H1 (cell line): ENCODE measurements at regions not wholly inside any gene's neighbourhood (a gene's known extent, or its start where the extent isn't known, plus 50 kb on each side); places are given as distances from the start of the nearest gene placed in this dataset.

Experiments used
- CTCF ChIA-PET: fragments of 300-600 bp; sonication (Branson Sonifier 250); formaldehyde crosslinking; loops from one replicate; lab custom pipeline; 2021; ENCODE audit not compliant: partially characterized antibody; lab: Charles Lee
- POLR2A ChIA-PET: fragments of 300-600 bp; sonication (Branson Sonifier 250); formaldehyde crosslinking; loops from one replicate; lab custom pipeline; 2021; ENCODE audit warnings: inconsistent platforms; ENCODE audit not compliant: partially characterized antibody; lab: Charles Lee
- DNase-seq, 2 experiments: peaks; one replicate each; pipeline versions ENCODE4 v3.0.0 to v3.0.0-alpha.2; 2010 to 2022; ENCODE audit warnings: low spot score in 2 of 2, low read depth in 1 of 2, mixed read lengths in 1 of 2
- FAIRE-seq: peaks from 2 replicates; lab custom pipeline; 2011; peaks lifted over from hg19 to GRCh38; lab: Jason Lieb, UNC
- H2AFZ ChIP-seq: 2 replicates; pipeline ENCODE4 v1.8.1; 2012; ENCODE audit warnings: low read length, inconsistent platforms
- H2AK5ac ChIP-seq: 2 replicates; pipeline ENCODE4 v1.6.1; 2013; ENCODE audit warnings: low read depth, low read length
- H2BK120ac ChIP-seq: replicated peaks from 2 replicates; pipeline ENCODE3; 2013; ENCODE audit warnings: low read depth, low read length, inconsistent platforms
- H2BK12ac ChIP-seq: 2 replicates; pipeline ENCODE4 v1.6.1; 2013; ENCODE audit warnings: low read depth, low read length
- H2BK15ac ChIP-seq: 2 replicates; pipeline ENCODE4 v1.6.1; 2013; ENCODE audit warnings: low read length
- H2BK20ac ChIP-seq: 2 replicates; pipeline ENCODE4 v1.6.1; 2013; ENCODE audit warnings: low read length
- H2BK5ac ChIP-seq: 2 replicates; pipeline ENCODE4 v1.6.1; 2013; ENCODE audit warnings: low read depth, low read length
- H3K14ac ChIP-seq: 2 replicates; pipeline ENCODE4 v1.6.1; 2013; ENCODE audit warnings: inconsistent platforms; ENCODE audit not compliant: insufficient read length
- H3K18ac ChIP-seq: 2 replicates; pipeline ENCODE4 v1.6.1; 2013; ENCODE audit warnings: low read length; ENCODE audit errors: extremely low read depth
- H3K23ac ChIP-seq: 2 replicates; pipeline ENCODE4 v1.6.1; 2013; ENCODE audit warnings: inconsistent platforms; ENCODE audit not compliant: insufficient read length
- H3K23me2 ChIP-seq: 2 replicates; pipeline ENCODE4 v1.6.1; 2013; ENCODE audit warnings: low read depth, low read length
- H3K27ac ChIP-seq: 2 replicates; pipeline ENCODE4 v1.6.1; 2011; ENCODE audit warnings: low read depth, low read length, inconsistent platforms
- H3K27me3 ChIP-seq, 4 experiments: replicated peaks in 1 of 4; 1 replicate in 1 of 4; 2 replicates in 3 of 4; pipeline versions ENCODE4 v1.6.1 to v1.8.1; 2011 to 2013; ENCODE audit warnings: low read length in 3 of 4, mild to moderate bottlenecking in 3 of 4, inconsistent platforms in 2 of 4, mixed read lengths in 2 of 4, moderate library complexity in 1 of 4; ENCODE audit not compliant: control insufficient read depth in 3 of 4, insufficient read depth in 3 of 4; ENCODE audit errors: extremely low read depth in 1 of 4
- H3K36me3 ChIP-seq, 4 experiments: 2 replicates each; pipeline versions ENCODE4 v1.6.1 to v1.8.1; 2011 to 2013; ENCODE audit warnings: mild to moderate bottlenecking in 4 of 4, low read length in 3 of 4, moderate library complexity in 2 of 4, control low read depth in 1 of 4, inconsistent platforms in 1 of 4; ENCODE audit not compliant: insufficient read depth in 4 of 4, control insufficient read depth in 2 of 4
- H3K4ac ChIP-seq: replicated peaks from 2 replicates; pipeline ENCODE3; 2013; ENCODE audit warnings: low read length, low read depth, mixed read lengths, inconsistent platforms; ENCODE audit not compliant: insufficient read length
- H3K4me1 ChIP-seq, 4 experiments: replicated peaks in 1 of 4; 1 replicate in 1 of 4; 2 replicates in 3 of 4; pipeline versions ENCODE4 v1.6.1 to v1.8.1; 2011 to 2013; ENCODE audit warnings: low read length in 3 of 4, inconsistent platforms in 2 of 4, mixed read lengths in 1 of 4; ENCODE audit not compliant: insufficient read depth in 4 of 4, control insufficient read depth in 3 of 4
- H3K4me2 ChIP-seq, 2 experiments: 2 replicates each; pipeline versions ENCODE4 v1.6.1 to v1.8.1; 2011 to 2013; ENCODE audit warnings: low read depth in 2 of 2, low read length in 2 of 2, control low read depth in 1 of 2, inconsistent platforms in 1 of 2, mild to moderate bottlenecking in 1 of 2; ENCODE audit not compliant: insufficient read depth in 1 of 2
- H3K4me3 ChIP-seq, 4 experiments: fragments of 200-600, 300-600 bp in 1 of 4; sonication (generic), shearing (Covaris generic), sonication (Bioruptor Twin) in 1 of 4; 2 replicates each; pipeline versions ENCODE4 v1.5.1 to v1.8.1; 2011 to 2016; ENCODE audit warnings: low read length in 4 of 4, low read depth in 3 of 4, control low read depth in 2 of 4, inconsistent platforms in 2 of 4, mild to moderate bottlenecking in 2 of 4, mixed read lengths in 1 of 4, moderate library complexity in 1 of 4; ENCODE audit not compliant: insufficient read depth in 2 of 4; ENCODE audit errors: extremely low read depth in 1 of 4
- H3K56ac ChIP-seq: replicated peaks from 2 replicates; pipeline ENCODE3; 2013; ENCODE audit warnings: low read depth, mild to moderate bottlenecking, mixed read lengths, low read length, inconsistent platforms; ENCODE audit not compliant: insufficient read length
- H3K79me1 ChIP-seq: 2 replicates; pipeline ENCODE4 v1.6.1; 2013; ENCODE audit warnings: low read depth, low read length, control low read depth
- H3K79me2 ChIP-seq, 2 experiments: 2 replicates each; pipeline versions ENCODE4 v1.6.1 to v1.8.1; 2012 to 2013; ENCODE audit warnings: low read length in 2 of 2, mild to moderate bottlenecking in 2 of 2, inconsistent platforms in 1 of 2; ENCODE audit not compliant: insufficient read depth in 2 of 2, control insufficient read depth in 1 of 2
- H3K9ac ChIP-seq, 4 experiments: replicated peaks in 1 of 4; 1 replicate in 1 of 4; 2 replicates in 3 of 4; pipeline versions ENCODE4 v1.6.1 to v1.8.1; 2011 to 2013; ENCODE audit warnings: low read depth in 3 of 4, low read length in 3 of 4, control low read depth in 2 of 4, mild to moderate bottlenecking in 2 of 4, moderate library complexity in 2 of 4, inconsistent platforms in 1 of 4; ENCODE audit errors: extremely low read depth in 1 of 4
- H3K9me3 ChIP-seq, 2 experiments: 2 replicates each; pipeline versions ENCODE4 v1.6.1 to v1.8.1; 2012 to 2013; ENCODE audit warnings: mild to moderate bottlenecking in 2 of 2, moderate library complexity in 2 of 2, control low read depth in 1 of 2, inconsistent platforms in 1 of 2, low read depth in 1 of 2, low read length in 1 of 2, mixed read lengths in 1 of 2; ENCODE audit not compliant: insufficient read depth in 2 of 2
- H4K20me1 ChIP-seq, 2 experiments: replicated peaks in 1 of 2; 2 replicates each; pipeline versions ENCODE3 to v1.8.1; 2011 to 2013; ENCODE audit warnings: inconsistent platforms in 2 of 2, low read length in 2 of 2, mild to moderate bottlenecking in 1 of 2; ENCODE audit not compliant: insufficient read depth in 2 of 2, control insufficient read depth in 1 of 2
- H4K5ac ChIP-seq: 2 replicates; pipeline ENCODE4 v1.6.1; 2013; ENCODE audit warnings: low read length, low read depth, mixed read lengths, inconsistent platforms; ENCODE audit not compliant: insufficient read length
- H4K8ac ChIP-seq: 2 replicates; pipeline ENCODE4 v1.8.0; 2013; ENCODE audit warnings: mild to moderate bottlenecking, moderate library complexity, low read length, inconsistent platforms; ENCODE audit not compliant: insufficient read depth; ENCODE audit errors: extremely low read depth
- H4K91ac ChIP-seq: replicated peaks from 2 replicates; pipeline ENCODE3; 2013; ENCODE audit warnings: low read length, mixed read lengths, inconsistent platforms; ENCODE audit not compliant: insufficient read length
- BRCA1 ChIP-seq: IDR thresholded peaks from 2 replicates; pipeline ENCODE4 v1.6.1; 2012; ENCODE audit warnings: low read depth, low read length, improper control_type of control experiment
- EP300 ChIP-seq, 2 experiments: IDR thresholded peaks; 1 replicate in 1 of 2; 2 replicates in 1 of 2; pipeline ENCODE4 v1.6.1; 2011 to 2012; ENCODE audit warnings: low read depth in 2 of 2, low read length in 2 of 2, mild to moderate bottlenecking in 2 of 2, borderline replicate concordance in 1 of 2, inconsistent platforms in 1 of 2, moderate library complexity in 1 of 2
- HDAC2 ChIP-seq, 2 experiments: fragments of 300-600 bp in 1 of 2; sonication (generic) in 1 of 2; IDR thresholded peaks; 2 replicates each; pipeline ENCODE4 v1.6.1; 2011 to 2012; ENCODE audit warnings: low read depth in 2 of 2, low read length in 2 of 2, mild to moderate bottlenecking in 2 of 2, moderate library complexity in 2 of 2, borderline replicate concordance in 1 of 2, inconsistent platforms in 1 of 2
- KDM1A ChIP-seq: fragments of 200-600, 300-600 bp; sonication (generic); IDR thresholded peaks from 2 replicates; pipeline ENCODE4 v1.7.1; 2016; ENCODE audit warnings: mild to moderate bottlenecking, low read length, borderline replicate concordance
- KDM4A ChIP-seq: IDR thresholded peaks from one replicate; pipeline ENCODE4 v1.7.1; 2012; ENCODE audit warnings: low read depth, mild to moderate bottlenecking, moderate library complexity, low read length, inconsistent platforms; ENCODE audit not compliant: severe bottlenecking
- NANOG ChIP-seq: IDR thresholded peaks from 2 replicates; pipeline ENCODE4 v1.6.1; 2011; ENCODE audit warnings: low read length, low read depth, mild to moderate bottlenecking, inconsistent platforms; ENCODE audit not compliant: insufficient read depth, poor library complexity, severe bottlenecking
- RXRA ChIP-seq: IDR thresholded peaks from 2 replicates; pipeline ENCODE4 v1.6.1; 2011; ENCODE audit warnings: low read depth, mild to moderate bottlenecking, low read length, moderate library complexity; ENCODE audit not compliant: insufficient read depth
- SP4 ChIP-seq: IDR thresholded peaks from 2 replicates; pipeline ENCODE4 v1.6.1; 2012; ENCODE audit warnings: low read length, inconsistent platforms
- SUZ12 ChIP-seq: fragments of 200-600 bp; sonication (generic); IDR thresholded peaks from 2 replicates; pipeline ENCODE4 v1.6.1; 2012; ENCODE audit warnings: mild to moderate bottlenecking, inconsistent platforms, low read length, moderate library complexity, mixed read lengths
- TEAD4 ChIP-seq: IDR thresholded peaks from 2 replicates; pipeline ENCODE4 v1.6.1; 2012; ENCODE audit warnings: low read depth, low read length, inconsistent platforms, mixed read lengths
- YY1 ChIP-seq: IDR thresholded peaks from 2 replicates; pipeline ENCODE4 v1.6.1; 2011; ENCODE audit warnings: low read depth, mild to moderate bottlenecking, low read length
- WGBS, 2 experiments: shearing (Covaris generic) in 1 of 2; methylation state at CpG; one replicate each; pipeline versions ENCODE4 v1.1.6 to v1.1.7; 2013 to 2015; ENCODE audit warnings: low lambda C conversion rate in 2 of 2, mixed read lengths in 2 of 2, inconsistent platforms in 1 of 2, low coverage in 1 of 2, missing lambda C conversion rate in 1 of 2; ENCODE audit not compliant: insufficient replicate concordance in 2 of 2, insufficient coverage in 1 of 2, insufficient read length in 1 of 2; ENCODE audit errors: extremely low coverage in 1 of 2, missing lambda C conversion rate in 1 of 2; 5-methylcytosine and 5-hydroxymethylcytosine counted together
- TF ChIP-seq, protein P1 (sequence below): IDR thresholded peaks from 2 replicates; pipeline ENCODE4 v1.6.1; 2012; ENCODE audit warnings: inconsistent platforms

DNA sequence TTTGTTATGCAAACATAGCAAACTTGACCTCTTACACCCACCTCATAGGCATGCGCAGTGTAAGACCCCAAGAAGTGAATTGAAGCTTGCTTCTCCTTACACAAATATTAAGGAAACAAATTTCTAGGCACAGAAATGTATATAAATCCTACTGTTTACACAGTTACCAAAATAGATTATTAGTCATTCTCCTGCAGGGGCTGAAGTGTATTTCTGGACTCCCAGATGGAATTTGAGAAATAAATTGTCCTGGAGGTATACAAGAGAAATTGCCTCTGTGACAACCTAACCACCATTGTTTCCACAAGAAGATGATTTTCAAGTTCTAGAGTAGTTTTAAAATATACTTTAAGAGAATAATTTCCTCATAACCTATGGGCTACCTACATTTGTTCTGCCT lies 656.0 kb upstream of the MDGA2 start:
- H3K23ac ChIP-seq = no peak overlapping the region
- H3K79me2 ChIP-seq = no peaks in the 10 kb centered on the region
- no peak overlapping the region for H2AK5ac ChIP-seq
- H3K27me3 ChIP-seq = no peaks in the 10 kb centered on the region
- no peak overlapping the region for H3K4me2 ChIP-seq
- H3K18ac ChIP-seq = no peak overlapping the region
- H3K4me3 ChIP-seq = no peak overlapping the region
- H3K4ac ChIP-seq = no peak overlapping the region
- H2BK120ac ChIP-seq = no peak overlapping the region
- no peak for TF ChIP-seq BRCA1
- no peak for TF ChIP-seq YY1
- TF ChIP-seq HDAC2 (IDR thresholded peaks at IDR 0.05; ENCODE audit: borderline replicate concordance in 1 of 2, low read depth in 2 of 2, low read length in 2 of 2) = no peak
- TF ChIP-seq KDM4A = no peak
- no peak for TF ChIP-seq SUZ12
- TF ChIP-seq NANOG = no peak
- no peak for TF ChIP-seq KDM1A
- TF ChIP-seq, protein P1, sequence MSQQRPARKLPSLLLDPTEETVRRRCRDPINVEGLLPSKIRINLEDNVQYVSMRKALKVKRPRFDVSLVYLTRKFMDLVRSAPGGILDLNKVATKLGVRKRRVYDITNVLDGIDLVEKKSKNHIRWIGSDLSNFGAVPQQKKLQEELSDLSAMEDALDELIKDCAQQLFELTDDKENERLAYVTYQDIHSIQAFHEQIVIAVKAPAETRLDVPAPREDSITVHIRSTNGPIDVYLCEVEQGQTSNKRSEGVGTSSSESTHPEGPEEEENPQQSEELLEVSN = no peak
- TF ChIP-seq EP300 (IDR thresholded peaks at IDR 0.05; ENCODE audit: borderline replicate concordance in 1 of 2, low read depth in 2 of 2, low read length in 2 of 2) = no peak
- no peak for TF ChIP-seq TEAD4
- TF ChIP-seq RXRA = no peak
- no peak for TF ChIP-seq SP4
- no peak overlapping the region for H2BK15ac ChIP-seq
- no peaks in the 10 kb centered on the region; the same call in 1 of the 2 replicates for H3K79me1 ChIP-seq
- CTCF ChIA-PET = no interaction called here
- no peak overlapping the region for H4K5ac ChIP-seq
- H4K91ac ChIP-seq = no peak overlapping the region
- DNase-seq = no peak
- H4K20me1 ChIP-seq = no peaks in the 10 kb centered on the region
- H2BK5ac ChIP-seq = no peak overlapping the region
- H3K27ac ChIP-seq = no peak overlapping the region
- H2AFZ ChIP-seq = no peak overlapping the region
- no peak overlapping the region for H3K56ac ChIP-seq
- H3K9ac ChIP-seq = no peak overlapping the region
- 88% methylated on average over 1 of the region's 1 CpG; no CpG with 5 or more reads in 1 of the 2 experiments for WGBS, 2 experiments
- H2BK12ac ChIP-seq = no peak overlapping the region
- H3K9me3 ChIP-seq = no peaks in the 10 kb centered on the region
- no peak overlapping the region for H3K14ac ChIP-seq
- no peak for FAIRE-seq
- H3K4me1 ChIP-seq = no peaks in the 10 kb centered on the region
- no peaks in the 10 kb centered on the region for H3K36me3 ChIP-seq
- no peak overlapping the region for H2BK20ac ChIP-seq
- H3K23me2 ChIP-seq = no peaks in the 10 kb centered on the region
- POLR2A ChIA-PET = interaction anchor here (1.6 kb wide), 1 partner anchor 71 kb away, joined by 6 read pairs; no protein-coding TSS in a partner anchor
- no peak overlapping the region for H4K8ac ChIP-seq
